HepG2 (cell line): ENCODE measurements at regions not wholly inside any gene's neighbourhood (a gene's known extent, or its start where the extent isn't known, plus 50 kb on each side); places are given as distances from the start of the nearest gene placed in this dataset.

Experiments used
- CBX1 ChIP-seq: IDR thresholded peaks from one replicate; pipeline ENCODE4 v1.6.1; 2016; ENCODE audit warnings: antibody characterized with exemption, low read depth
- EP300 ChIP-seq, 3 experiments: sonication (generic) in 1 of 3; formaldehyde crosslinking in 1 of 3; IDR thresholded peaks; 2 replicates each; pipeline versions ENCODE4 v1.5.1 to v1.6.1; 2011 to 2020; ENCODE audit warnings: low read depth in 2 of 3, low read length in 2 of 3, borderline replicate concordance in 1 of 3, improper control_type of control experiment in 1 of 3, mild to moderate bottlenecking in 1 of 3, missing genetic modification reagents in 1 of 3, moderate library complexity in 1 of 3
- MAF1 ChIP-seq: sonication (generic); formaldehyde crosslinking; IDR thresholded peaks from 2 replicates; pipeline ENCODE4 v1.5.0; 2020; ENCODE audit warnings: missing genetic modification reagents, borderline replicate concordance
- MAZ ChIP-seq, 2 experiments: sonication (generic) in 1 of 2; formaldehyde crosslinking in 1 of 2; IDR thresholded peaks; 2 replicates each; pipeline versions ENCODE4 v1.5.0 to v1.6.1; 2012 to 2020; ENCODE audit warnings: low read depth in 2 of 2, mild to moderate bottlenecking in 2 of 2, borderline replicate concordance in 1 of 2, improper control_type of control experiment in 1 of 2, low read length in 1 of 2, missing genetic modification reagents in 1 of 2, moderate library complexity in 1 of 2
- MBD4 ChIP-seq: IDR thresholded peaks from 2 replicates; pipeline ENCODE4 v1.6.1; 2012; ENCODE audit warnings: low read length, inconsistent platforms, borderline replicate concordance
- MXD4 ChIP-seq: IDR thresholded peaks from 2 replicates; pipeline ENCODE4 v1.6.1; 2016; ENCODE audit warnings: mild to moderate bottlenecking, missing biosample characterization, missing genetic modification reagents
- TCF12 ChIP-seq, 2 experiments: fragments of 450-650 bp in 1 of 2; sonication (generic) in 1 of 2; formaldehyde crosslinking in 1 of 2; IDR thresholded peaks; 2 replicates each; pipeline versions ENCODE4 v1.6.1 to v1.8.0; 2017 to 2022; ENCODE audit warnings: antibody characterized with exemption in 1 of 2, mild to moderate bottlenecking in 1 of 2, missing genetic modification reagents in 1 of 2, moderate library complexity in 1 of 2
- ZMAT3 ChIP-seq: sonication (generic); formaldehyde crosslinking; conservative IDR thresholded peaks from 2 replicates; pipeline ENCODE4 v1.7.0; 2021; ENCODE audit warnings: missing genetic modification reagents
- ZNF180 ChIP-seq: sonication (generic); formaldehyde crosslinking; IDR thresholded peaks from 2 replicates; pipeline ENCODE4 v1.4.0; 2020; ENCODE audit warnings: low read depth, missing genetic modification reagents, borderline replicate concordance
- ZNF207 ChIP-seq: fragments of 450-650 bp; IDR thresholded peaks from 2 replicates; pipeline ENCODE4 v1.6.1; 2016; ENCODE audit warnings: antibody characterized with exemption, borderline replicate concordance
- ZNF44 ChIP-seq: sonication (generic); formaldehyde crosslinking; IDR thresholded peaks from 2 replicates; pipeline ENCODE4 v1.5.1; 2020; ENCODE audit warnings: mild to moderate bottlenecking, missing genetic modification reagents
- ZNF777 ChIP-seq: sonication (generic); formaldehyde crosslinking; IDR thresholded peaks from 2 replicates; pipeline ENCODE4 v1.4.0; 2020; ENCODE audit warnings: missing genetic modification reagents
- ZNF781 ChIP-seq: sonication (generic); formaldehyde crosslinking; IDR thresholded peaks from 2 replicates; pipeline ENCODE4 v1.5.1; 2020; ENCODE audit warnings: borderline replicate concordance, mild to moderate bottlenecking, missing genetic modification reagents; ENCODE audit errors: not compliant biosample characterization
- ZNF879 ChIP-seq: sonication (generic); formaldehyde crosslinking; IDR thresholded peaks from 2 replicates; pipeline ENCODE4 v1.8.1; 2023; ENCODE audit warnings: missing genetic modification reagents
- TF ChIP-seq, protein P1 (sequence below): sonication (generic); formaldehyde crosslinking; IDR thresholded peaks from 2 replicates; pipeline ENCODE4 v1.8.0; 2022; ENCODE audit warnings: mild to moderate bottlenecking, missing genetic modification reagents, borderline replicate concordance
- TF ChIP-seq, protein P2 (sequence below): sonication (generic); formaldehyde crosslinking; IDR thresholded peaks from 2 replicates; pipeline ENCODE4 v1.9.0; 2022; ENCODE audit warnings: low read depth, missing genetic modification reagents
- TF ChIP-seq, protein P3 (sequence below): sonication (generic); formaldehyde crosslinking; IDR thresholded peaks from 2 replicates; pipeline ENCODE4 v1.5.0; 2020; ENCODE audit warnings: mild to moderate bottlenecking, missing genetic modification reagents
- TF ChIP-seq, protein P4 (sequence below): sonication (generic); formaldehyde crosslinking; IDR thresholded peaks from 2 replicates; pipeline ENCODE4 v1.4.0; 2020; ENCODE audit warnings: mild to moderate bottlenecking, missing genetic modification reagents, borderline replicate concordance
- TF ChIP-seq, protein P5 (sequence below): IDR thresholded peaks from 2 replicates; pipeline ENCODE4 v1.6.1; 2016

DNA sequence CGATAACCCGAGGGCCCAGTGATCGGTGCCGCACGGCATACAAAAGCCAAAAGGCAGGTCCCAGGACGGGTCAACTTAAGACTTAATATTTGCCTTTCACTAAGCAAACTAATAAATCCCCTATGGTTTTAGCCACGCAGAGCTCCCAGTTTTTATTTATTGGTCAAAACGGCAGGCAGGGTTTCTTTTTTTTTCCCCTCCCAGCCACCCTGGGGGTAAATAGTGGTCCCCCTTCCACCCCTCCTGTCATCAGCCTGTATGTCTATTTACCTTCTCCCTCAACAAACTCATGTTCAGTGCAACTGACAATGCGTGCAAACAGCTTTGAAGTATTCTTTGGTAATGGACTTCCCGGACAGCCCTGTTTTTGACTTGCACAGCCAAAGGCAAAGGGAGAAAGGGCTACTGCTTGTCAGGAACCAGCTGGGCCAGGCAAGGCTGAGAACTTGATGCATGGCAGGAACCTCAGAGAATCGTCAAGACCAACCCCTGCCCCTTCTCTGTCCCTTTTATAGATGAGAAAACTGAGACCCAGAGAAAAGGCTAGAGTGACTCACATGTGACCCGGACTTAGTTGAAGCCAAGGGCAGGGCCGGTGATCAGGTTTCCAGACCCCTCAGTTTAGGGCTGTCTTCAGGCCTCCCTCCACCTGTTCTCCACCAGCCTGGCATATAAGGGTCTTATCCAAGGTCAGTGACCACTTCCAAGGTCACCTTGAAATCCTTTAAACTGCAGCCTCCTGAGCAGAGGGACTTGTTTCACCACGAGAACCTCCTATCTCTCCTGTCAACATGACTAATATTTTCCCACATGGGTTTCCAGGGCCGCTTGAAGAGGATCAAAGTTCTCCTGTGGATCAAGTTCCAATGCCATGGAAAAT lies 279.0 kb downstream of the SOX9 start (continued):
- no peak for TF ChIP-seq ZNF207
- TF ChIP-seq, protein P1, sequence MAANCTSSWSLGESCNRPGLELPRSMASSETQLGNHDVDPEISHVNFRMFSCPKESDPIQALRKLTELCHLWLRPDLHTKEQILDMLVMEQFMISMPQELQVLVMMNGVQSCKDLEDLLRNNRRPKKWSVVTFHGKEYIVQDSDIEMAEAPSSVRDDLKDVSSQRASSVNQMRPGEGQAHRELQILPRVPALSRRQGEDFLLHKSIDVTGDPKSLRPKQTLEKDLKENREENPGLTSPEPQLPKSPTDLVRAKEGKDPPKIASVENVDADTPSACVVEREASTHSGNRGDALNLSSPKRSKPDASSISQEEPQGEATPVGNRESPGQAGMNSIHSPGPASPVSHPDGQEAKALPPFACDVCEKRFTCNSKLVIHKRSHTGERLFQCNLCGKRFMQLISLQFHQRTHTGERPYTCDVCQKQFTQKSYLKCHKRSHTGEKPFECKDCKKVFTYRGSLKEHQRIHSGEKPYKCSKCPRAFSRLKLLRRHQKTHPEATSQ (CRISPR knock-in tag): no peak
- TF ChIP-seq MBD4: peak; percentile 96
- TF ChIP-seq ZNF180: no peak
- TF ChIP-seq, protein P2, sequence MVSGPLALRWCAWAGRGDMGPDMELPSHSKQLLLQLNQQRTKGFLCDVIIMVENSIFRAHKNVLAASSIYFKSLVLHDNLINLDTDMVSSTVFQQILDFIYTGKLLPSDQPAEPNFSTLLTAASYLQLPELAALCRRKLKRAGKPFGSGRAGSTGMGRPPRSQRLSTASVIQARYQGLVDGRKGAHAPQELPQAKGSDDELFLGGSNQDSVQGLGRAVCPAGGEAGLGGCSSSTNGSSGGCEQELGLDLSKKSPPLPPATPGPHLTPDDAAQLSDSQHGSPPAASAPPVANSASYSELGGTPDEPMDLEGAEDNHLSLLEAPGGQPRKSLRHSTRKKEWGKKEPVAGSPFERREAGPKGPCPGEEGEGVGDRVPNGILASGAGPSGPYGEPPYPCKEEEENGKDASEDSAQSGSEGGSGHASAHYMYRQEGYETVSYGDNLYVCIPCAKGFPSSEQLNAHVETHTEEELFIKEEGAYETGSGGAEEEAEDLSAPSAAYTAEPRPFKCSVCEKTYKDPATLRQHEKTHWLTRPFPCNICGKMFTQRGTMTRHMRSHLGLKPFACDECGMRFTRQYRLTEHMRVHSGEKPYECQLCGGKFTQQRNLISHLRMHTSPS (CRISPR knock-in tag): no peak
- TF ChIP-seq, protein P3, sequence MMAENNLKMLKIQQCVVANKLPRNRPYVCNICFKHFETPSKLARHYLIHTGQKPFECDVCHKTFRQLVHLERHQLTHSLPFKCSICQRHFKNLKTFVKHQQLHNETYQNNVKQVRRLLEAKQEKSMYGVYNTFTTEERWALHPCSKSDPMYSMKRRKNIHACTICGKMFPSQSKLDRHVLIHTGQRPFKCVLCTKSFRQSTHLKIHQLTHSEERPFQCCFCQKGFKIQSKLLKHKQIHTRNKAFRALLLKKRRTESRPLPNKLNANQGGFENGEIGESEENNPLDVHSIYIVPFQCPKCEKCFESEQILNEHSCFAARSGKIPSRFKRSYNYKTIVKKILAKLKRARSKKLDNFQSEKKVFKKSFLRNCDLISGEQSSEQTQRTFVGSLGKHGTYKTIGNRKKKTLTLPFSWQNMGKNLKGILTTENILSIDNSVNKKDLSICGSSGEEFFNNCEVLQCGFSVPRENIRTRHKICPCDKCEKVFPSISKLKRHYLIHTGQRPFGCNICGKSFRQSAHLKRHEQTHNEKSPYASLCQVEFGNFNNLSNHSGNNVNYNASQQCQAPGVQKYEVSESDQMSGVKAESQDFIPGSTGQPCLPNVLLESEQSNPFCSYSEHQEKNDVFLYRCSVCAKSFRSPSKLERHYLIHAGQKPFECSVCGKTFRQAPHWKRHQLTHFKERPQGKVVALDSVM (CRISPR knock-in tag): peak; percentile 42; the same call in 1 of the 2 replicates
- TF ChIP-seq, protein P4, sequence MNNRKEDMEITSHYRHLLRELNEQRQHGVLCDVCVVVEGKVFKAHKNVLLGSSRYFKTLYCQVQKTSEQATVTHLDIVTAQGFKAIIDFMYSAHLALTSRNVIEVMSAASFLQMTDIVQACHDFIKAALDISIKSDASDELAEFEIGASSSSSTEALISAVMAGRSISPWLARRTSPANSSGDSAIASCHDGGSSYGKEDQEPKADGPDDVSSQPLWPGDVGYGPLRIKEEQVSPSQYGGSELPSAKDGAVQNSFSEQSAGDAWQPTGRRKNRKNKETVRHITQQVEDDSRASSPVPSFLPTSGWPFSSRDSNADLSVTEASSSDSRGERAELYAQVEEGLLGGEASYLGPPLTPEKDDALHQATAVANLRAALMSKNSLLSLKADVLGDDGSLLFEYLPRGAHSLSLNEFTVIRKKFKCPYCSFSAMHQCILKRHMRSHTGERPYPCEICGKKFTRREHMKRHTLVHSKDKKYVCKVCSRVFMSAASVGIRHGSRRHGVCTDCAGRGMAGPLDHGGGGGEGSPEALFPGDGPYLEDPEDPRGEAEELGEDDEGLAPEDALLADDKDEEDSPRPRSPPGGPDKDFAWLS (CRISPR knock-in tag): peak; percentile 95
- TF ChIP-seq EP300 (IDR thresholded peaks at IDR 0.05; ENCODE audit: low read depth in 2 of 2, low read length in 2 of 2): peak; percentile 98 to 100
- peak; percentile 99 for TF ChIP-seq EP300 (CRISPR knock-in tag; IDR thresholded peaks at IDR 0.05; ENCODE audit: borderline replicate concordance)
- TF ChIP-seq MXD4: peak; percentile 79; the same call in 1 of the 2 replicates
- peak; percentile 83 for TF ChIP-seq CBX1
- TF ChIP-seq, protein P5, sequence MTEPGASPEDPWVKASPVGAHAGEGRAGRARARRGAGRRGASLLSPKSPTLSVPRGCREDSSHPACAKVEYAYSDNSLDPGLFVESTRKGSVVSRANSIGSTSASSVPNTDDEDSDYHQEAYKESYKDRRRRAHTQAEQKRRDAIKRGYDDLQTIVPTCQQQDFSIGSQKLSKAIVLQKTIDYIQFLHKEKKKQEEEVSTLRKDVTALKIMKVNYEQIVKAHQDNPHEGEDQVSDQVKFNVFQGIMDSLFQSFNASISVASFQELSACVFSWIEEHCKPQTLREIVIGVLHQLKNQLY: peak; percentile 97
- TF ChIP-seq TCF12 (IDR thresholded peaks at IDR 0.05): no peak
- peak; percentile 93 for TF ChIP-seq TCF12 (CRISPR knock-in tag; IDR thresholded peaks at IDR 0.05)
- no peak for TF ChIP-seq MAF1 (CRISPR knock-in tag)
- TF ChIP-seq ZNF777 (CRISPR knock-in tag): no peak
- TF ChIP-seq ZNF44 (CRISPR knock-in tag): peak; percentile 46; the same call in 1 of the 2 replicates
- peak; percentile 92 for TF ChIP-seq ZMAT3 (CRISPR knock-in tag)
- TF ChIP-seq ZNF781 (CRISPR knock-in tag): no peak
- peak; percentile 79; the same call in 1 of the 2 replicates for TF ChIP-seq ZNF879 (CRISPR knock-in tag)
- TF ChIP-seq MAZ (IDR thresholded peaks at IDR 0.05; ENCODE audit: borderline replicate concordance, low read depth, low read length): peak; percentile 65; the same call in 1 of the 2 replicates
- TF ChIP-seq MAZ (CRISPR knock-in tag; IDR thresholded peaks at IDR 0.05; ENCODE audit: low read depth): 0 out of 2 replicates have a peak, but pooled peaks have one; percentile 68
